NCI-H526 (cell line): ENCODE measurements at regions not wholly inside any gene's neighbourhood (a gene's known extent, or its start where the extent isn't known, plus 50 kb on each side); places are given as distances from the start of the nearest gene placed in this dataset.

Source experiments
- DNase-seq, 2 experiments: peaks; one replicate each; lab custom pipeline; 2025; lab: John Stamatoyannopoulos, UW

- no peak for DNase-seq
Measured at GRCh38 chr15:66945842-66946241, 119.6 kb upstream of the SMAD3 start.

GRCh38 chr15:66946578-66947164 is 118.7 kb upstream of the SMAD3 start:
- peak; percentile 36 to 69 for DNase-seq

GRCh38 chr15:66947471-66947870 is 117.9 kb upstream of the SMAD3 start:
- no peak for DNase-seq

GRCh38 chr15:66948294-66948693 is 117.1 kb upstream of the SMAD3 start:
- DNase-seq = no peak

- DNase-seq = no peak
Measured at GRCh38 chr15:66950114-66950513, 115.3 kb upstream of the SMAD3 start.

GRCh38 chr15:66951531-66952320 is 113.7 kb upstream of the SMAD3 start:
- DNase-seq = peak; percentile 55 to 69

GRCh38 chr15:66952756-66953522 is 112.5 kb upstream of the SMAD3 start:
- DNase-seq = peak in 1 of 2 experiments; percentile 41

- peak in 1 of 2 experiments; percentile 6 for DNase-seq
Measured at GRCh38 chr15:66953523-66954229, 111.7 kb upstream of the SMAD3 start.

GRCh38 chr15:66954601-66955000 is 110.8 kb upstream of the SMAD3 start:
- no peak for DNase-seq

GRCh38 chr15:66955001-66955516 is 110.3 kb upstream of the SMAD3 start:
- peak in 1 of 2 experiments; percentile 18 for DNase-seq

GRCh38 chr15:66955871-66956585 is 109.4 kb upstream of the SMAD3 start:
- no peak for DNase-seq

- no peak for DNase-seq
Measured at GRCh38 chr15:66956672-66957430, 108.6 kb upstream of the SMAD3 start.

- DNase-seq = no peak
Measured at GRCh38 chr15:66957431-66957720, 108.0 kb upstream of the SMAD3 start.

- DNase-seq = no peak
Measured at GRCh38 chr15:66959066-66959465, 106.3 kb upstream of the SMAD3 start.

- no peak for DNase-seq
Measured at GRCh38 chr15:66959875-66960274, 105.5 kb upstream of the SMAD3 start.

- DNase-seq = no peak
Measured at GRCh38 chr15:66960519-66960918, 104.9 kb upstream of the SMAD3 start.

- DNase-seq = peak in 1 of 2 experiments; percentile 16
Measured at GRCh38 chr15:66961407-66961884, 104.0 kb upstream of the SMAD3 start.

GRCh38 chr15:66961901-66962300 is 103.5 kb upstream of the SMAD3 start:
- DNase-seq = no peak

GRCh38 chr15:66962522-66962921 is 102.9 kb upstream of the SMAD3 start:
- no peak for DNase-seq

GRCh38 chr15:66963084-66963483 is 102.3 kb upstream of the SMAD3 start:
- no peak for DNase-seq

GRCh38 chr15:66963710-66964109 is 101.7 kb upstream of the SMAD3 start:
- DNase-seq = no peak
